GM12891 (cell line): ENCODE measurements at regions not wholly inside any gene's neighbourhood (a gene's known extent, or its start where the extent isn't known, plus 50 kb on each side); places are given as distances from the start of the nearest gene placed in this dataset.
"Not testable (repeated sequence)": the region's sequence is repeated elsewhere in the genome, so short reads cannot be mapped to it uniquely, and the experiment has no call there.

ENCODE experiments used
- POLR2A ChIP-seq: IDR thresholded peaks from 2 replicates; pipeline ENCODE4 v1.6.1; 2011; ENCODE audit warnings: low read depth, low read length, control low read depth
- POLR2AphosphoS5 ChIP-seq: IDR thresholded peaks from 2 replicates; pipeline ENCODE4 v1.6.1; 2011; ENCODE audit warnings: low read depth, low read length, control low read depth
- POU2F2 ChIP-seq: IDR thresholded peaks from 2 replicates; pipeline ENCODE4 v1.6.1; 2011; ENCODE audit warnings: low read depth, mild to moderate bottlenecking, control low read depth, low read length, moderate library complexity
- SPI1 ChIP-seq: IDR thresholded peaks from 2 replicates; pipeline ENCODE4 v1.6.1; 2011; ENCODE audit warnings: low read depth, low read length, control low read depth

- not testable (repeated sequence) for TF ChIP-seq POLR2AphosphoS5, POU2F2, POLR2A, SPI1
Measured at GRCh38 chr10:17526571-17526970, 72.2 kb upstream of the ST8SIA6 start.
